Activated B cell treated with CpG ODN at 0.5 μM for 24 hours (primary cell): ENCODE measurements at regions not wholly inside any gene's neighbourhood (a gene's known extent, or its start where the extent isn't known, plus 50 kb on each side); places are given as distances from the start of the nearest gene placed in this dataset.
"Not testable (repeated sequence)": the region's sequence is repeated elsewhere in the genome, so short reads cannot be mapped to it uniquely, and the experiment has no call there.

ENCODE experiments used
- ATAC-seq: fragments of 200-7000 bp; cut with Tn5 transposase; one replicate; pipeline ENCODE4 v1.10.0; 2021; ENCODE audit warnings: low read depth, mild to moderate bottlenecking, moderate library complexity
- CTCF ChIA-PET: fragments of 350-600 bp; sonication (Branson Sonifier 250); formaldehyde crosslinking; loops from one replicate; lab custom pipeline; 2021; ENCODE audit warnings: antibody characterized with exemption; lab: Charles Lee
- POLR2A ChIA-PET: fragments of 350-600 bp; sonication (Branson Sonifier 250); formaldehyde crosslinking; loops from one replicate; lab custom pipeline; 2021; ENCODE audit warnings: antibody characterized with exemption; lab: Charles Lee
- DNase-seq: peaks from one replicate; pipeline ENCODE4 v3.0.0; 2022
- H3K27ac Mint-ChIP-seq: one replicate; pipeline ENCODE4 v1.8.0; 2020; ENCODE audit warnings: mixed read lengths
- H3K27me3 Mint-ChIP-seq: one replicate; pipeline ENCODE4 v1.8.0; 2021; ENCODE audit warnings: mixed read lengths
- H3K36me3 Mint-ChIP-seq: one replicate; pipeline ENCODE4 v1.8.0; 2021; ENCODE audit warnings: low read depth, mixed read lengths
- H3K4me1 Mint-ChIP-seq: one replicate; pipeline ENCODE4 v1.8.0; 2021; ENCODE audit warnings: mixed read lengths
- H3K4me3 Mint-ChIP-seq: one replicate; pipeline ENCODE4 v1.8.0; 2020; ENCODE audit warnings: mild to moderate bottlenecking, mixed read lengths
- H3K9me3 Mint-ChIP-seq: one replicate; pipeline ENCODE4 v1.8.0; 2020; ENCODE audit warnings: mixed read lengths
- intact Hi-C: fragments of 100-400 bp; cut with micrococcal nuclease; formaldehyde crosslinking; loops from one replicate; pipeline ENCODE4 v1.15.1; 2024
- TF ChIP-seq, protein P1 (sequence below): fragments of 200-600 bp; IDR thresholded peaks from one replicate; pipeline ENCODE4 v1.8.0; 2022; ENCODE audit warnings: antibody characterized with exemption, mild to moderate bottlenecking

- H3K27me3 Mint-ChIP-seq: no peaks in the 10 kb centered on the region
- H3K4me3 Mint-ChIP-seq: no peak overlapping the region
- H3K9me3 Mint-ChIP-seq: peaks cover 9% of the 10 kb centered on the region
- no peaks in the 10 kb centered on the region for H3K36me3 Mint-ChIP-seq
- CTCF ChIA-PET: no interaction called here
- H3K27ac Mint-ChIP-seq: no peak overlapping the region
- DNase-seq (no peak), ATAC-seq (no peak)
- H3K4me1 Mint-ChIP-seq: no peaks in the 10 kb centered on the region
- TF ChIP-seq, protein P1, sequence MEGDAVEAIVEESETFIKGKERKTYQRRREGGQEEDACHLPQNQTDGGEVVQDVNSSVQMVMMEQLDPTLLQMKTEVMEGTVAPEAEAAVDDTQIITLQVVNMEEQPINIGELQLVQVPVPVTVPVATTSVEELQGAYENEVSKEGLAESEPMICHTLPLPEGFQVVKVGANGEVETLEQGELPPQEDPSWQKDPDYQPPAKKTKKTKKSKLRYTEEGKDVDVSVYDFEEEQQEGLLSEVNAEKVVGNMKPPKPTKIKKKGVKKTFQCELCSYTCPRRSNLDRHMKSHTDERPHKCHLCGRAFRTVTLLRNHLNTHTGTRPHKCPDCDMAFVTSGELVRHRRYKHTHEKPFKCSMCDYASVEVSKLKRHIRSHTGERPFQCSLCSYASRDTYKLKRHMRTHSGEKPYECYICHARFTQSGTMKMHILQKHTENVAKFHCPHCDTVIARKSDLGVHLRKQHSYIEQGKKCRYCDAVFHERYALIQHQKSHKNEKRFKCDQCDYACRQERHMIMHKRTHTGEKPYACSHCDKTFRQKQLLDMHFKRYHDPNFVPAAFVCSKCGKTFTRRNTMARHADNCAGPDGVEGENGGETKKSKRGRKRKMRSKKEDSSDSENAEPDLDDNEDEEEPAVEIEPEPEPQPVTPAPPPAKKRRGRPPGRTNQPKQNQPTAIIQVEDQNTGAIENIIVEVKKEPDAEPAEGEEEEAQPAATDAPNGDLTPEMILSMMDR: no peak
- POLR2A ChIA-PET: no interaction called here
- intact Hi-C loops: no loop called here
Observed at GRCh38 chr5:163309914-163310313, 127.5 kb upstream of the CCNG1 start.

DNA sequence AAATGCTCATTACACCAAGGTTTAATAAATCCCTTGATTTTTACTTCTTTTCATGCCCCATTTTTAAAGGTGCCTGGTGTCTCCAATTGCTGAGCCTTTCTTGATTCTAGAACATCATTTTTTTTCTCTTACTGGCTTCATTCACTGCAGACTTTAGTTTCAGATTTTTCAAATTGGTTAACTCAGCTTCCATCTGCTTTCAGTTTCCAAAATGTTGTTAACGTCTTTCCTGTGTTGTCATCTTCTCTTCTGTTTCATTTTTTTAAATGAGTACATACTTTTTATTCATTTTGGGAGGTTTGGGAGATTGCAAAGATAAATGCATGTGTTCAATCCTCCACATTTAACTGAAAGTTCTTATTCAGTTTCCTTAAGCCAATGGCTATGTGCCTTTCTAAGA is 126.4 kb upstream of the CCNG1 start:
- H3K36me3 Mint-ChIP-seq: no peaks in the 10 kb centered on the region
- H3K27me3 Mint-ChIP-seq: no peaks in the 10 kb centered on the region
- DNase-seq: no peak
- TF ChIP-seq, protein P1: no peak
- intact Hi-C loops: no loop called here
- no peaks in the 10 kb centered on the region for H3K4me1 Mint-ChIP-seq
- H3K27ac Mint-ChIP-seq: no peak overlapping the region
- no peak for ATAC-seq
- ChIA-PET POLR2A (no interaction called here), CTCF (no interaction called here)
- no peak overlapping the region for H3K4me3 Mint-ChIP-seq
- H3K9me3 Mint-ChIP-seq: peaks cover 11% of the 10 kb centered on the region

DNA sequence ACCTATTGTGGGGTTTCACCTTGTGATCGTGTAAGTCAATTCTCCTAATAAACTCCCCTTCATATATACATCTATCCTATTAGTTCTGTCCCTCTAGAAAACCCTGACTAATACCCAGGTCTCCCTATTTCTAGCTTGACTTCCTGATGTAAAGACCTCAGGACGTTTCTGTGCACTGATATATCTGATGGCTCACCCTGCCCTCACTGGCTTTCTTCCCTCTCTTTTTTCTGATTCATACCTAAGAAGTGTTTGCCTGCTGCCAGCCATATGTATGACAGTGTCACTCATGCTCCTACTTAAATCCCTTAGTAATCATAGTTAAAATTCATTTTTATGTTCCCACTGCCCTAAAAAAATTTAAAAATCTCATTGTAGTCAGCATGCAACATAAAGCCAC is 124.8 kb upstream of the CCNG1 start:
- ChIA-PET POLR2A (no interaction called here), CTCF (no interaction called here)
- peaks cover 11% of the 10 kb centered on the region for H3K9me3 Mint-ChIP-seq
- no peaks in the 10 kb centered on the region for H3K36me3 Mint-ChIP-seq
- DNase-seq (no peak), ATAC-seq (no peak)
- TF ChIP-seq, protein P1: no peak
- H3K4me3 Mint-ChIP-seq: no peak overlapping the region
- no peak overlapping the region for H3K27ac Mint-ChIP-seq
- intact Hi-C loops: no loop called here
- H3K27me3 Mint-ChIP-seq: no peaks in the 10 kb centered on the region
- H3K4me1 Mint-ChIP-seq: no peaks in the 10 kb centered on the region

GRCh38 chr5:163313049-163313448 is 124.3 kb upstream of the CCNG1 start:
- intact Hi-C loops: not testable (repeated sequence)

GRCh38 chr5:163316374-163316773 is 121.0 kb upstream of the CCNG1 start:
- DNase-seq, POLR2A ChIA-PET, H3K4me3 Mint-ChIP-seq, intact Hi-C loops, H3K27me3 Mint-ChIP-seq, H3K27ac Mint-ChIP-seq, CTCF ChIA-PET, H3K36me3 Mint-ChIP-seq, H3K4me1 Mint-ChIP-seq, ATAC-seq: not testable (repeated sequence)
- H3K9me3 Mint-ChIP-seq: peaks cover 11% of the 10 kb centered on the region

More at GRCh38 chr5:163313049-163313448, 124.3 kb upstream of the CCNG1 start:
- DNase-seq, CTCF ChIA-PET, H3K27me3 Mint-ChIP-seq, H3K36me3 Mint-ChIP-seq, POLR2A ChIA-PET, H3K27ac Mint-ChIP-seq, H3K4me1 Mint-ChIP-seq, H3K4me3 Mint-ChIP-seq, ATAC-seq: not testable (repeated sequence)
- H3K9me3 Mint-ChIP-seq: peaks cover 11% of the 10 kb centered on the region

GRCh38 chr5:163318707-163319106 is 118.7 kb upstream of the CCNG1 start:
- intact Hi-C loops: no loop called here
- H3K36me3 Mint-ChIP-seq: no peaks in the 10 kb centered on the region
- ATAC-seq (no peak), DNase-seq (no peak)
- POLR2A ChIA-PET: no interaction called here
- no peak overlapping the region for H3K27ac Mint-ChIP-seq
- no peaks in the 10 kb centered on the region for H3K4me1 Mint-ChIP-seq
- H3K27me3 Mint-ChIP-seq: no peaks in the 10 kb centered on the region
- H3K9me3 Mint-ChIP-seq: peaks cover 2% of the 10 kb centered on the region
- CTCF ChIA-PET: no interaction called here
- no peak overlapping the region for H3K4me3 Mint-ChIP-seq
- TF ChIP-seq, protein P1: no peak
